ENCODE measurements at regions not wholly inside any gene's neighbourhood (a gene's known extent, or its start where the extent isn't known, plus 50 kb on each side); places are given as distances from the start of the nearest gene placed in this dataset.
"Not testable (repeated sequence)": the region's sequence is repeated elsewhere in the genome, so short reads cannot be mapped to it uniquely, and the experiment has no call there.

GRCh38 chr12:40172879-40173278 lies 51.9 kb upstream of the LRRK2 start:
- DNase-seq, result no peak
- in situ Hi-C loops (cut with HindIII; ENCODE audit: low pct_ligation_motif_present, low pct_unique_long_range_greater_than_20kb, low sequenced_read_pairs), result loop anchor here (25.0 kb wide), 1 partner anchor 139 kb away; no protein-coding TSS in a partner anchor

DNA sequence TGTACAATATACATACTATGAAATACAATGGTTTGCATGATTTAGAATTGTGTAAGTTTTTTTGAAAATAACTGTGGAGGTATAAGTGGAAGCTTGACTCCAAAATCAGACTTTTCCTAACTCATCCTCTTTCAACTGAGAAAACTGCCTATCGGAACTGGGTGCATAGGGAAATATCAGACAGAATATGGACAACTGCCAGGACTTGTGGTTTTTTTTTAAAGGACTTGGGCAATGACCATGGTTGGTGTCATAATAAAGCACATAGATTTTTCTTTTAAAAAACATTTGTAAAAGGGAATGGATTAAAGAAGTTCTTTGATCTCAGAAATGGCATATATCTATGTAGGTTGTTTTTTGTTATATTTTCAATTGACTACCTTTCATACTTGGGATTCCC lies 53.3 kb upstream of the LRRK2 start:
- no peak for DNase-seq
- in situ Hi-C loops (cut with HindIII; ENCODE audit: low pct_ligation_motif_present, low pct_unique_long_range_greater_than_20kb, low sequenced_read_pairs), result loop anchor here (25.0 kb wide), 1 partner anchor 141 kb away; no protein-coding TSS in a partner anchor

DNA sequence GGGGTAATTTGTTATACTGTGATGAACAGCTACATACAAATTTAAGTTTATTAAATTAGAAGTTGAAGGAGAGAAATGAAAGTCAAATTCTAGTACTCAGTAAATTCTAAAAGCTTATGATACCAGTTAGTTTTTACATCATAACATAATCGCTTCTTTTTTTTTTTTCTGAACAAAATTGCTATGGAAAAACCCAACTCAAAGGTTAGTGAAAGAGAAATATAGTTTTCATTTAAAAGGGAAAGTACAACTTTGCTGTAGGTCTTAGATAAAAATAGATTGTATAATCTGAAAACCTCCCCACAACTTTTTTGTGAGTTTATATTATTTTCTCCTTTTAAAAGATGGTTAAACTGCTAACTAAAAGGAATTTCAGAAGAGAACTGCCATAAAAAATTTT lies 53.7 kb upstream of the LRRK2 start:
- in situ Hi-C loops (cut with HindIII; ENCODE audit: low pct_ligation_motif_present, low pct_unique_long_range_greater_than_20kb, low sequenced_read_pairs), result loop anchor here (25.0 kb wide), 1 partner anchor 141 kb away; no protein-coding TSS in a partner anchor
- DNase-seq, result no peak

GRCh38 chr12:40170593-40170992 lies 54.2 kb upstream of the LRRK2 start:
- in situ Hi-C loops (cut with HindIII; ENCODE audit: low pct_ligation_motif_present, low pct_unique_long_range_greater_than_20kb, low sequenced_read_pairs), result loop anchor here (25.0 kb wide), 1 partner anchor 142 kb away; no protein-coding TSS in a partner anchor
- DNase-seq, result no peak

- DNase-seq, result no peak
- in situ Hi-C loops (cut with HindIII; ENCODE audit: low pct_ligation_motif_present, low pct_unique_long_range_greater_than_20kb, low sequenced_read_pairs), result loop anchor here (25.0 kb wide), 1 partner anchor 143 kb away; no protein-coding TSS in a partner anchor
These were observed 55.9 kb upstream of the LRRK2 start for GRCh38 chr12:40168868-40169267.

DNA sequence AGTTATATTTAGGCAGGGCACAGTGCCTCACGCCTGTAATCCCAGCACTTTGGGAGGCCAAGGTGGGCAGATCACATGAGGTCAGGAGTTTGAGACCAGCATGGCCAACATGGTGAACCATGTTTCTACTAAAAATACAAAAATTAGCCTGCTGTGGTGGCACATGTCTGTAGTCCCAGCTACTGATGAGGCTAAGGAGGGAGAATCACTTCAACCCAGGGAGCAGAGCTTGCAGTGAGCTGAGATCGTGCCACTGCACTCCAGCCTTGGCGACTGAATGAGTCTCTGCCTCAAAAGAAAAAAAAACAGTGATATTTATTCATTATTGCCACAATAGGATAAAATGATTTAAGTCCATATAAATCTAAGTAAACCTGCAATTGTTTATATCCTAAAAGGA lies 56.4 kb upstream of the LRRK2 start:
- in situ Hi-C loops (cut with HindIII; ENCODE audit: low pct_ligation_motif_present, low pct_unique_long_range_greater_than_20kb, low sequenced_read_pairs), result loop anchor here (25.0 kb wide), 1 partner anchor 144 kb away; no protein-coding TSS in a partner anchor
- DNase-seq, result not testable (repeated sequence)

- DNase-seq, result no peak
- in situ Hi-C loops (cut with HindIII; ENCODE audit: low pct_ligation_motif_present, low pct_unique_long_range_greater_than_20kb, low sequenced_read_pairs), result loop anchor here (25.0 kb wide), 1 partner anchor 144 kb away; no protein-coding TSS in a partner anchor
These were observed 56.8 kb upstream of the LRRK2 start for GRCh38 chr12:40168001-40168400.

- in situ Hi-C loops (cut with HindIII; ENCODE audit: low pct_ligation_motif_present, low pct_unique_long_range_greater_than_20kb, low sequenced_read_pairs), result loop anchor here (25.0 kb wide), 1 partner anchor 147 kb away; no protein-coding TSS in a partner anchor
These were observed 59.3 kb upstream of the SLC2A13 start for GRCh38 chr12:40165179-40165578.

DNA sequence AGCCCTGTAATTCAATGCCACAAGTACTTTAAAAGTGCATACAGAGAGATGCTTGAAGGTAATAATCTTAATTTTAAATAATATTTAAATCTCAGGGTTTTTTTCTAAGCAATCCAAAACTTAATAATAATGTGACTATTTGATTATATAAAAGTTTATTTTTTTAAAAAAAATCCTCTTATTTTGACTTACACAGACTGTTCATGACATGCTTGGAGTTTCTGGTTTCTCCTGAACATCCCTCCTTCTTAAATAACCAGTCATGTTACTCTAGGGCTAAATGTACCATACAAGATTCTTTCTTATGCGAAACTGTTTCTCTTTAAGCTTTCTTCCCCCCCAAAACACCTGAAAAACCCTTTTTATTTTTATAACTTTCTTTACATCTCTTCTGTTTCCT lies 58.2 kb upstream of the SLC2A13 start:
- in situ Hi-C loops (cut with HindIII; ENCODE audit: low pct_ligation_motif_present, low pct_unique_long_range_greater_than_20kb, low sequenced_read_pairs), result loop anchor here (25.0 kb wide), 1 partner anchor 148 kb away; no protein-coding TSS in a partner anchor
- DNase-seq, result no peak

More at GRCh38 chr12:40165179-40165578, 59.3 kb upstream of the SLC2A13 start:
- no peak for DNase-seq

GRCh38 chr12:40162033-40162432 lies 56.2 kb upstream of the SLC2A13 start:
- DNase-seq, result no peak
- in situ Hi-C loops (cut with HindIII; ENCODE audit: low pct_ligation_motif_present, low pct_unique_long_range_greater_than_20kb, low sequenced_read_pairs), result loop anchor here (25.0 kb wide), 1 partner anchor 150 kb away; no protein-coding TSS in a partner anchor

- in situ Hi-C loops (cut with HindIII; ENCODE audit: low pct_ligation_motif_present, low pct_unique_long_range_greater_than_20kb, low sequenced_read_pairs), result loop anchor here (25.0 kb wide), 1 partner anchor 154 kb away; no protein-coding TSS in a partner anchor
- DNase-seq, result no peak
These were observed 52.8 kb upstream of the SLC2A13 start for GRCh38 chr12:40158592-40159111.

DNA sequence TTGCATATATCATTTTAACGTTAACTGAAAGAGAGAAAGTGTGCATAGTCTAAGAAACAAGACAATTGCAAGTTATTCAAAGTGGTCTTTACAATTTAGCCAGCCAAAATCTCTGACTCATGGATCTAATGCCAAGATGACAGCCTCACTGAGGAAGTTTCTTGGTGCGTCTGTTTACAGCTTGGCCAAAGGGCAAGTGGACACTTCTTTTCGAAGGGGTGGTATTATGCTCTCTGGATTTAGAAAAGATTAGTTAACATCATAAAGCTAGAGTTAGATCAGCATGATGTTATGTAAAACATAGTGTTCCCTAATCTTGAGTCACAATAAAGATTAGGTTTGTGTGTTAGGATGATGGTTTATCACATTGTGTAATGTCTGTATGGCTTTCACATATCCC lies 51.5 kb upstream of the SLC2A13 start:
- in situ Hi-C loops (cut with HindIII; ENCODE audit: low pct_ligation_motif_present, low pct_unique_long_range_greater_than_20kb, low sequenced_read_pairs), result loop anchor here (25.0 kb wide), 1 partner anchor 155 kb away; no protein-coding TSS in a partner anchor

GRCh38 chr12:40156021-40156764 lies 50.3 kb upstream of the SLC2A13 start:
- DNase-seq, result no peak
- in situ Hi-C loops (cut with HindIII; ENCODE audit: low pct_ligation_motif_present, low pct_unique_long_range_greater_than_20kb, low sequenced_read_pairs), result loop anchor here (25.0 kb wide), 1 partner anchor 156 kb away; no protein-coding TSS in a partner anchor

More for the DNA sequence above, 51.5 kb upstream of the SLC2A13 start:
- no peak for DNase-seq

Measured in ACHN (cell line).